Fibroblast of villous mesenchyme (primary cell): ENCODE measurements at regions not wholly inside any gene's neighbourhood (a gene's known extent, or its start where the extent isn't known, plus 50 kb on each side); places are given as distances from the start of the nearest gene placed in this dataset.

Experiments
- DNase-seq: peaks from one replicate; pipeline ENCODE4 v3.0.0-alpha.2; 2010; ENCODE audit warnings: low read depth
- H3K4me3 ChIP-seq: 2 replicates; pipeline ENCODE4 v1.5.1; 2011; ENCODE audit warnings: low read depth, mild to moderate bottlenecking, low read length
- CTCF ChIP-seq: IDR thresholded peaks from 2 replicates; pipeline ENCODE4 v1.5.1; 2012; ENCODE audit warnings: low read depth, mild to moderate bottlenecking, low read length; ENCODE audit not compliant: insufficient read depth

- DNase-seq, result peak; percentile 22
- no peak overlapping the region for H3K4me3 ChIP-seq
- peak; percentile 58 for TF ChIP-seq CTCF
These were observed 380.6 kb downstream of the TSN start for GRCh38 chr2:122136056-122136455.

GRCh38 chr2:122138561-122138960 lies 383.1 kb downstream of the TSN start:
- no peak overlapping the region for H3K4me3 ChIP-seq
- no peak for DNase-seq
- no peak for TF ChIP-seq CTCF

- no peak for TF ChIP-seq CTCF
- no peak for DNase-seq
These were observed 384.4 kb downstream of the TSN start for GRCh38 chr2:122139739-122140420.

GRCh38 chr2:122144884-122145283 lies 389.4 kb downstream of the TSN start:
- DNase-seq, result no peak
- TF ChIP-seq CTCF, result no peak
- no peak overlapping the region for H3K4me3 ChIP-seq

More at GRCh38 chr2:122139739-122140420, 384.4 kb downstream of the TSN start:
- H3K4me3 ChIP-seq, result no peak overlapping the region

- no peak overlapping the region for H3K4me3 ChIP-seq
- no peak for TF ChIP-seq CTCF
- DNase-seq, result no peak
These were observed 390.4 kb downstream of the TSN start for GRCh38 chr2:122145856-122146255.

- TF ChIP-seq CTCF, result no peak
- DNase-seq, result no peak
- no peak overlapping the region for H3K4me3 ChIP-seq
These were observed 392.8 kb downstream of the TSN start for GRCh38 chr2:122148128-122148767.
